ENCODE measurements at regions not wholly inside any gene's neighbourhood (a gene's known extent, or its start where the extent isn't known, plus 50 kb on each side); places are given as distances from the start of the nearest gene placed in this dataset.

DNA sequence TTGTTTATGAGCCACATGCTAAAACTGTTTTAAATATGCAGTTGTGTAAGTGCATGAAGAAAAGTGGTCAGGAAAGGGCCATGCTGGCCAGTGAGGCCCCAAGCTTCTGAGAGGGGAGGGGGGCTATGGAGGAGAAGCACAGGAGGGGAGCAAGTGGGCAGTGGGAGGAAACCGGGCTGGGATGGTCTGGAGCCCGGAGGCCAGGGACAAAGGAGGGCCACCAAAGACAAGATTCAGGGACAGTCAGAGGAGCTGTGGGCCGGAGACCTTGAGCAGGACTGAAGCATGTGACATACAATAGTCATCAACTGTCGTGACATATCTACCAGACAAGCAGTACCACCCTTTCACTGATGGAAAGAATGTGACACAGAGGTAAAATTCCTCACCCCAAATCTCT is 333.2 kb upstream of the IRX1 start:
- H3K36me3 Mint-ChIP-seq, result no peaks in the 10 kb centered on the region
- peaks cover 0 to 21% (median 4%) of the 10 kb centered on the region in 9 donors for H3K9me3 Mint-ChIP-seq
- H3K27me3 Mint-ChIP-seq, result peaks cover 0 to 3% (median 0%) of the 10 kb centered on the region in 5 donors
- DNase-seq, result no peak
- no peak overlapping the region for H3K4me3 Mint-ChIP-seq
- no peak overlapping the region for H3K27ac Mint-ChIP-seq
- POLR2A ChIA-PET, result no interaction called here
- H3K4me1 Mint-ChIP-seq, result no peaks in the 10 kb centered on the region
- ATAC-seq, result no peak

DNA sequence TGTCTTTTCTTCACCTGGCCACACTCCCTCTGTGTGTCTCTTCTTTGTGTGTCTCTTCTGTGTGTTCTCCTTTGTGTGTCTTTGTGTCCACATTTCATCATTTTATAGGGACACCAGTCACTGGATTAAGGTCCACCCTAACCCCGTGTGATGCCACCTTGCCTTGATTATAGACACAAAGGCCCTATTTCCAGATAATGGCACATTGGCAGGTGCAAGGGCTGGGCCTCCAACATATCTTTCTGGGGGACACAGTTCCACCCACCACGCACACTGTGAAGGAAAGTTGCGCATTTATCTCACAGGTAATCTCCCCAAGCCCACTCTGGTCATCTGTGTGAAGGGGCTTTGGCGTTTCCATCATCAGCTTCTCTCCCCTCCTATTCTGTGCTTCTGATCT is 334.6 kb upstream of the IRX1 start:
- ATAC-seq (no peak), DNase-seq (no peak)
- no peaks in the 10 kb centered on the region for H3K36me3 Mint-ChIP-seq
- peaks cover 0 to 21% (median 4%) of the 10 kb centered on the region in 9 donors for H3K9me3 Mint-ChIP-seq
- no peak overlapping the region for H3K4me3 Mint-ChIP-seq
- no peaks in the 10 kb centered on the region for H3K4me1 Mint-ChIP-seq
- H3K27me3 Mint-ChIP-seq, result peaks cover 0 to 3% (median 0%) of the 10 kb centered on the region in 5 donors
- H3K27ac Mint-ChIP-seq, result peak overlapping the region in 1 of 10 donors; percentile 3
- POLR2A ChIA-PET, result no interaction called here

DNA sequence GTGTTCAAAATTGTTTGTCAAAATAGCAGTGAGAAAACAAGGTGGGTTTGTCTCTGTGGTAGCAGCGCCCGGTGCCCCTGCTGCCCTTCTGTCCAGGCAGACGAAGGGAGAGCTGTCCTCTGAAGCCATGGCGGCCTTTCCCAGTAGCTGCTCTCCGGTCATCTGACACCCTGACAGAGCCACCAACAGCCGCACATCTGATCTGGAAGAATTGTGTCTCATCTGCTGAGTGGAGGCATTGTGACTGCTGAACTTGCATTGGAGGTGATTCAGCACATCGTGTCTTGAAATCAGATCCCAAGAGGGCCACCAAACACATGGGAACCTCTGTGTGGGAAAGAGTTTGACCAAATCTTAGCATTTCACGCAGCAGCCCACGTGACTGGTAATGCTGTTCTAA is 337.6 kb upstream of the IRX1 start:
- peaks cover 0 to 21% (median 4%) of the 10 kb centered on the region in 9 donors for H3K9me3 Mint-ChIP-seq
- no peaks in the 10 kb centered on the region for H3K4me1 Mint-ChIP-seq
- ATAC-seq (no peak), DNase-seq (no peak)
- no peaks in the 10 kb centered on the region for H3K36me3 Mint-ChIP-seq
- H3K4me3 Mint-ChIP-seq, result no peak overlapping the region
- peaks cover 0 to 7% (median 4%) of the 10 kb centered on the region in 5 donors for H3K27me3 Mint-ChIP-seq
- POLR2A ChIA-PET, result no interaction called here
- no peak overlapping the region for H3K27ac Mint-ChIP-seq

- H3K27ac Mint-ChIP-seq, result no peak overlapping the region
- H3K9me3 Mint-ChIP-seq, result peaks cover 0 to 19% (median 7%) of the 10 kb centered on the region in 9 donors
- H3K4me3 Mint-ChIP-seq, result no peak overlapping the region
- H3K4me1 Mint-ChIP-seq, result no peaks in the 10 kb centered on the region
- H3K36me3 Mint-ChIP-seq, result no peaks in the 10 kb centered on the region
- no peak for ATAC-seq
- peaks cover 0 to 31% (median 11%) of the 10 kb centered on the region in 5 donors for H3K27me3 Mint-ChIP-seq
- POLR2A ChIA-PET, result no interaction called here
- no peak for DNase-seq
These were observed 343.4 kb upstream of the IRX1 start for GRCh38 chr5:3252235-3252634.

DNA sequence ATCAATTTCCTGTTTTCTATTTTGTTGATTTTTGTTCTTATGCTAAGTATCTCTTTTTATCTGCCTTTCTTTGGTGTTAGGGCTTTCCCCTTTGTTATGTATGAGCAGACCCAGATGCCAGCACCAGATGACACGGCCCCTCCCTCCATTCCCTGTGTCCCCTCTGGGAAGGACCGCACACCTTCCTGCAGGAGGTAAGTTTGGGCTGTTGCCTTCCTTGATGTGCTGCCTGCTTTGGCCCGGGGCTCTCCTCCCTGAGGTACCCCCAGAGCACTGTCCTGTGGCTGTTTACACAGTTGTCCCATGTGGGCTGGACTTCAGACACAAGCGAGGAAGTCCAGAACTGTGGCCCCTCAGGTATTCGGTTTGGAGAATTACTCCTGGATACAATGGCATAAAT is 343.8 kb upstream of the IRX1 start:
- Mint-ChIP-seq H3K27ac (no peak overlapping the region), H3K4me3 (no peak overlapping the region), H3K27me3 (peaks cover 0 to 31% (median 11%) of the 10 kb centered on the region in 5 donors), H3K36me3 (no peaks in the 10 kb centered on the region), H3K4me1 (no peaks in the 10 kb centered on the region), H3K9me3 (peaks cover 0 to 19% (median 7%) of the 10 kb centered on the region in 9 donors)
- POLR2A ChIA-PET, result no interaction called here
- no peak for ATAC-seq
- DNase-seq, result no peak

DNA sequence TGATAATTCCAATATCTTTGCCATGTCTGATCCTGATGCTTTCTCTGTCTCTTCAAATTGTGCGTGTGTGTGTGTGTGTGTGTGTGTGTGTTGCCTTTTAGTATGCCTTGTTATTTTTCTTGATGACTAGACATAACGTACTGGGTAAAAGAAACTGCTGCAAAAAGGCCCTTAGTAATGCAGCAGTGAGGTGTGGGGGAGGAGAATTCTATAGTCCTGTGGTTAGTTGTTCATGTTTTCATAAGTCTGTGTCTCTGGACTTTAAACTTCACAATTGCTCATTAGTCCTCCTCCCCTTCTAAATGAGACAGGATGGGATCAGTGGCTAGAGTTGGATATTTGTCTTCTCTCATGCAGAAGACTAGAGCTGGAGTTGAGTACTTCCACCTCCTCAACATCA is 346.2 kb upstream of the IRX1 start:
- H3K36me3 Mint-ChIP-seq, result no peaks in the 10 kb centered on the region
- ATAC-seq (no peak), DNase-seq (no peak)
- no peaks in the 10 kb centered on the region for H3K4me1 Mint-ChIP-seq
- POLR2A ChIA-PET, result no interaction called here
- H3K9me3 Mint-ChIP-seq, result peaks cover 3 to 19% (median 8%) of the 10 kb centered on the region in 9 donors
- no peak overlapping the region for H3K27ac Mint-ChIP-seq
- H3K27me3 Mint-ChIP-seq, result peaks cover 0 to 31% (median 11%) of the 10 kb centered on the region in 5 donors
- H3K4me3 Mint-ChIP-seq, result no peak overlapping the region

DNA sequence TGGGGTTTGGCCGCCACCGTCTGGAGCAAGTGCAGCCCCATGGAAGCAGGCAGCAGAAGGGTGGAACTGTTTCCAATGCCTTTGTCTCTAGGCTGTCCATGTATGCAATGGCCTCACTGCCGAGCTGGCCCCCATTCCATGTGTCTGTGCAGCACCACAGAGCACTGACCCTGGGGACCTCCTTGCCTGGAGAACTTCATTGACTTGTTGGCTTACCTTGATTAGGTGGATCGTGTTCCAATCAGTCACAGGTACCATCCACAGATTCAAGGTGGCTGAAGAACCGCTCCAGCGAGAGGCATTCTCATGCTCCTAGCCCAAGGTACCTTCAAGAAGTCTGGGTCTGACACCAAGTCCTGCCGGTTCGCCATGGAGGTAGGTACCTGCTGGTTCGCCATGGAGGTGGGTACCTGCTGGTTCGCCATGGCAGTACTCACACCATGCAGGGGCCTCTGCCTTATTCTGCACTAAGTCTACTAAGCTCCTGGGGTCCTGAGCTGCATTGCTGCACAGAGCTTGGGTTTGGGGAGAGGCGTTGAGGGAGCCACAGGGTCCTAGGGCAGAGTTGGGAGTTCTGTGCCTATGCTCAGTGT is 358.3 kb upstream of the IRX1 start:
- ATAC-seq (no peak), DNase-seq (no peak)
- H3K4me1 Mint-ChIP-seq, result no peaks in the 10 kb centered on the region
- peaks cover 0 to 8% (median 0%) of the 10 kb centered on the region in 3 donors for H3K36me3 Mint-ChIP-seq
- H3K27me3 Mint-ChIP-seq, result no peaks in the 10 kb centered on the region
- POLR2A ChIA-PET, result no interaction called here
- no peak overlapping the region for H3K27ac Mint-ChIP-seq
- peaks cover 0 to 13% (median 9%) of the 10 kb centered on the region in 9 donors for H3K9me3 Mint-ChIP-seq
- no peak overlapping the region for H3K4me3 Mint-ChIP-seq

- Mint-ChIP-seq H3K4me3 (no peak overlapping the region), H3K36me3 (no peaks in the 10 kb centered on the region), H3K27ac (no peak overlapping the region), H3K9me3 (peaks cover 0 to 10% (median 0%) of the 10 kb centered on the region in 9 donors), H3K4me1 (no peaks in the 10 kb centered on the region), H3K27me3 (no peaks in the 10 kb centered on the region)
- ATAC-seq, result no peak
- POLR2A ChIA-PET, result no interaction called here
- no peak for DNase-seq
These were observed 361.1 kb upstream of the IRX1 start for GRCh38 chr5:3234566-3234965.

- H3K4me1 Mint-ChIP-seq, result no peaks in the 10 kb centered on the region
- H3K27ac Mint-ChIP-seq, result no peak overlapping the region
- no peak overlapping the region for H3K4me3 Mint-ChIP-seq
- DNase-seq (no peak), ATAC-seq (no peak)
- POLR2A ChIA-PET, result no interaction called here
- H3K9me3 Mint-ChIP-seq, result peaks cover 0 to 8% (median 0%) of the 10 kb centered on the region in 9 donors
- H3K27me3 Mint-ChIP-seq, result no peaks in the 10 kb centered on the region
- no peaks in the 10 kb centered on the region for H3K36me3 Mint-ChIP-seq
These were observed 364.7 kb upstream of the IRX1 start for GRCh38 chr5:3230941-3231340.

- no peaks in the 10 kb centered on the region for H3K4me1 Mint-ChIP-seq
- H3K36me3 Mint-ChIP-seq, result no peaks in the 10 kb centered on the region
- no peaks in the 10 kb centered on the region for H3K27me3 Mint-ChIP-seq
- H3K4me3 Mint-ChIP-seq, result no peak overlapping the region
- DNase-seq (no peak), ATAC-seq (no peak)
- POLR2A ChIA-PET, result no interaction called here
- no peak overlapping the region for H3K27ac Mint-ChIP-seq
- peaks cover 0 to 8% (median 0%) of the 10 kb centered on the region in 9 donors for H3K9me3 Mint-ChIP-seq
These were observed 365.4 kb upstream of the IRX1 start for GRCh38 chr5:3230254-3230653.

DNA sequence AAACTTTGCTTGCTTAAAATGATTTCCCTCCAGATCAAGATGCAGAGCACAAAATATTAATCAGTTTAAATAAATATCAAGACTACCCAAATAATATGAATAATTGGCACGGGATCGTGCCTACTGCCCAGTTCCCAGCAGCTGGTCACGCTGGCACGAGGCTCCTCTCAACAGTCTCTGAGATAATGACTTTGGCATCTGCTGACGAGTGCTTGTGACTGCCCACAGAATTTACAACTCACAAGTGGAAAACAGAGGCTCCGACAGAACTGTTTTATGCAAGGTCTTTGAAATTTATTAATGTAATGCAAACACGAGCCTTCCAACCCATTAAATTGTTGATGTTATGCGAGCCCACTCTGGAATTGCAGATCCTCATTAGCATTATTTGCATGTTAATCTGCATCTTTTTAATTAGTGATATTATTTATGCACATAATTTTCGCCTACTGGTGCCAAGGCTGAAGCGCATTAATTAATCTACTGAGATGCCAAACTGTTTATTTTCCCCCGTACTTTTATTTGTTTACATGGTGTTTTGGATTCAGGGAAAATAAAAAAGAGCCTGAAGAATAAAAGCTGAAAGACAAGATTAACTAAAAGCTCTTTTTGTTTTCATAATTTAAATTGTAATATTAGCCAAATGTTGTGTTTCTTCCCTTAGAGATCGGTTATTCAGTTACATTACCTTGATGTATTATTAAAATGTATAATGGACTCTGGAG is 369.3 kb upstream of the IRX1 start:
- Mint-ChIP-seq H3K27me3 (no peaks in the 10 kb centered on the region), H3K27ac (no peak overlapping the region), H3K9me3 (peaks cover 0 to 8% (median 0%) of the 10 kb centered on the region in 9 donors), H3K4me1 (no peaks in the 10 kb centered on the region), H3K36me3 (no peaks in the 10 kb centered on the region), H3K4me3 (no peak overlapping the region)
- POLR2A ChIA-PET, result no interaction called here
- ATAC-seq (no peak), DNase-seq (no peak)

DNA sequence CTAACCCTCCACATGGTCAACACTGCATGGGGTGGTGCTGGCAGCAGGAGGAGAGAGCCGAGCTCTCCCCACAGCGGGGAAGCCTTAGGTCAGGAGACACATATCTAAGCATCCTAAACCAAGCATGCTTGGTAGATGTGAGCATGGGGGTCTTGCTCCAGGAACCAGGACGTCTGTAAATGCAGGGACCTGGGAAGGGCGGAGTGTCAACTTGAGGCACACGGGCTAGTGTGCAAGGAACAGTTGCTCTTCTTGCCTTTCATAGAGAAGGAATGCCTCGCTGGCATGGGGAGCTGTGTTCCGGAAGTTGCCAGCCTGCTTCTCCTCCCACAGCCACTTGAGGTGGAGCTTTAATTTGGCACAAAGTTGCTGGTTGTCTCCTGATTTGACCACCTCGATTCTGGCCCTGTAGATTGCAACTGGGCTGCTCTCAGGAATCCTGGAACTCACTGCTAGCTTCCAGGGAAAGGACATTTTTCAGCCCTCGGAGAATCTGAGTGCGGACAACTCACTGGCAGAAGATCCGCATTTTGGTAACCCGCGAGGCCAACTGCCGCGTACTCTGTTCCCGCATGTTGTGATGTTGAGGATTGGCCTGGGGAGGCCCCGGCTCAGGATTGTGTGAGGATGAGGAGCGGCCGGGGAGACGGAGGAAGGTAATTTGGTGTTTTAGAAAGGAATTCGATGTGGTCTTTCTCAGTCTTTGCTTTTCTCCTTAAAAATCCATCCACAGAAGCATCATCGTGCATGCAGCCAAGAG is 370.3 kb upstream of the IRX1 start:
- H3K4me1 Mint-ChIP-seq, result no peaks in the 10 kb centered on the region
- ATAC-seq, result no peak
- no peak overlapping the region for H3K4me3 Mint-ChIP-seq
- no peaks in the 10 kb centered on the region for H3K36me3 Mint-ChIP-seq
- H3K9me3 Mint-ChIP-seq, result peaks cover 0 to 8% (median 0%) of the 10 kb centered on the region in 9 donors
- POLR2A ChIA-PET, result no interaction called here
- DNase-seq, result no peak
- no peak overlapping the region for H3K27ac Mint-ChIP-seq
- H3K27me3 Mint-ChIP-seq, result no peaks in the 10 kb centered on the region

- Mint-ChIP-seq H3K27me3 (no peaks in the 10 kb centered on the region), H3K9me3 (peaks cover 0 to 8% (median 0%) of the 10 kb centered on the region in 9 donors), H3K4me3 (no peak overlapping the region), H3K36me3 (no peaks in the 10 kb centered on the region), H3K4me1 (no peaks in the 10 kb centered on the region), H3K27ac (no peak overlapping the region)
- no peak for DNase-seq
- no peak for ATAC-seq
- POLR2A ChIA-PET, result no interaction called here
These were observed 372.7 kb upstream of the IRX1 start for GRCh38 chr5:3222924-3223323.

Measured in naive thymus-derived CD8-positive, alpha-beta T cell (primary cell).